Thyroid gland (tissue), 4 donors: ENCODE measurements at regions not wholly inside any gene's neighbourhood (a gene's known extent, or its start where the extent isn't known, plus 50 kb on each side); places are given as distances from the start of the nearest gene placed in this dataset.

Source experiments
- DNase-seq, 2 donors: peaks; one replicate each; pipeline ENCODE4 v3.0.0-alpha.2; 2019
- H3K27ac ChIP-seq, 3 donors: fragments of 200-600 bp; sonication (generic); 1 replicate in 2 of 3; 2 replicates in 1 of 3; pipeline ENCODE4 v1.5.1; 2016 to 2019; ENCODE audit warnings: mild to moderate bottlenecking in 1 of 3, moderate library complexity in 1 of 3
- H3K27me3 ChIP-seq: fragments of 200-600 bp; sonication (generic); one replicate; pipeline ENCODE4 v1.5.1; 2019
- H3K36me3 ChIP-seq, 2 donors: fragments of 200-600 bp; sonication (generic); one replicate each; pipeline ENCODE4 v1.5.1; 2016 to 2019
- H3K4me1 ChIP-seq, 2 donors: fragments of 200-600 bp; sonication (generic); one replicate each; pipeline ENCODE4 v1.5.1; 2017 to 2019
- H3K4me3 ChIP-seq, 3 donors: fragments of 200-600 bp; sonication (generic); replicated peaks in 1 of 3; 1 replicate in 2 of 3; 2 replicates in 1 of 3; pipeline ENCODE4 v1.5.1; 2016; ENCODE audit warnings: mild to moderate bottlenecking in 1 of 3
- H3K9me3 ChIP-seq: fragments of 200-600 bp; sonication (generic); one replicate; pipeline ENCODE4 v1.5.1; 2017
- POLR2A ChIP-seq, 2 donors: fragments of 450-650 bp; IDR thresholded peaks; one replicate each; pipeline ENCODE4 v1.6.1; 2017; ENCODE audit warnings: antibody characterized with exemption in 2 of 2, mild to moderate bottlenecking in 2 of 2, moderate library complexity in 1 of 2
- WGBS, 2 donors: methylation state at CpG; one replicate each; pipeline ENCODE4 v1.1.5; 2017; 5-methylcytosine and 5-hydroxymethylcytosine counted together
- intact Hi-C: fragments of 100-400 bp; cut with DNase I; formaldehyde crosslinking; loops from one replicate; pipeline ENCODE4 v1.15.1; 2023
- TF ChIP-seq, protein P1 (sequence below), 6 experiments: fragments of 200-600 bp in 3 of 6; fragments of 450-650 bp in 3 of 6; sonication (generic) in 3 of 6; IDR thresholded peaks; one replicate each; pipeline ENCODE4 v1.5.1; 2016 to 2019; ENCODE audit warnings: antibody characterized with exemption in 6 of 6, mild to moderate bottlenecking in 2 of 6, inconsistent platforms in 1 of 6, moderate library complexity in 1 of 6

DNA sequence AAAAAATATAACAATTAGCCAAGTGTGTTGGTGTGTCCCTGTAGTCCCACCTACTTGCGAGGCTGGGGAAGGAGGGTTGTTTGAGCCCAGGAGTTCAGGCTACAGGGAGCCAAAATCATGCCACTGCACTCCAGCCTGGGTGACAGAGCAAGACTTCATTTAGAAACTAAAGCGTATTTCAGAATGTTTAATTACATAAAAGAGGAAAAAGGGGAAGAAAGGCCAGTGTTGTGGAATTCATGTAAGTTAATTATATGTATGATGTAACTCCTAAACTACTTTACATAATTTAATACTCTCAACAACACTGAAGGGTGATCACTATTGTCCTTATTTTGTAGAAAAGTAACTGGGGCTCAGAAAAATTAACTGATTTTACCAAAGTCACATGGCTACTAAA, 67.2 kb upstream of the HOPX start:
- Histone ChIP-seq H3K27me3 (no peaks in the 10 kb centered on the region), H3K4me1 (peaks cover 0 to 6% of the 10 kb centered on the region in 2 donors), H3K27ac (no peak overlapping the region), H3K4me3 (no peak overlapping the region), H3K36me3 (no peaks in the 10 kb centered on the region), H3K9me3 (no peaks in the 10 kb centered on the region)
- intact Hi-C loops: no loop called here
- TF ChIP-seq POLR2A (IDR thresholded peaks at IDR 0.05): no peak
- TF ChIP-seq, protein P1, sequence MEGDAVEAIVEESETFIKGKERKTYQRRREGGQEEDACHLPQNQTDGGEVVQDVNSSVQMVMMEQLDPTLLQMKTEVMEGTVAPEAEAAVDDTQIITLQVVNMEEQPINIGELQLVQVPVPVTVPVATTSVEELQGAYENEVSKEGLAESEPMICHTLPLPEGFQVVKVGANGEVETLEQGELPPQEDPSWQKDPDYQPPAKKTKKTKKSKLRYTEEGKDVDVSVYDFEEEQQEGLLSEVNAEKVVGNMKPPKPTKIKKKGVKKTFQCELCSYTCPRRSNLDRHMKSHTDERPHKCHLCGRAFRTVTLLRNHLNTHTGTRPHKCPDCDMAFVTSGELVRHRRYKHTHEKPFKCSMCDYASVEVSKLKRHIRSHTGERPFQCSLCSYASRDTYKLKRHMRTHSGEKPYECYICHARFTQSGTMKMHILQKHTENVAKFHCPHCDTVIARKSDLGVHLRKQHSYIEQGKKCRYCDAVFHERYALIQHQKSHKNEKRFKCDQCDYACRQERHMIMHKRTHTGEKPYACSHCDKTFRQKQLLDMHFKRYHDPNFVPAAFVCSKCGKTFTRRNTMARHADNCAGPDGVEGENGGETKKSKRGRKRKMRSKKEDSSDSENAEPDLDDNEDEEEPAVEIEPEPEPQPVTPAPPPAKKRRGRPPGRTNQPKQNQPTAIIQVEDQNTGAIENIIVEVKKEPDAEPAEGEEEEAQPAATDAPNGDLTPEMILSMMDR (IDR thresholded peaks at IDR 0.05): no peak
- no peak for DNase-seq
- 89 to 94% methylated on average over 2 of the region's 2 CpGs for WGBS, 2 donors

DNA sequence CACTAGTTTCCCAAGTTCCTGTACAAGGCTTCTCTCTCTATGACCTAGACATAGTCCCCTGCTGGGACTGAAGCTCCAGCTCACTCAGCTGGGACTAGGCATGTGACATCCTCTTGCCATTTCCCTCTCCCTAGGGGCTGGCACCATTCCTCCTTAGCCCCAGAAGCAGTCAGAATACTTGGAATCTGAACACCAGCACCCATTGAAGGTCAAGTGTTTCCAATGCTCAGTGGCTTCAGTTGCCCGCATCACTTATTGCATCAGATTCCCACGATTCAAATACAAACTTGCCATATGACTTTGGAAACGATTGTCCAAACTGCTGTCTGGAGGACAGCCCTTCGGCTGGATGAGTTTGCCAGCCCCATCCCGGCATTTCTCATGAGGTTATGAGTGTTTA, 65.5 kb upstream of the HOPX start:
- TF ChIP-seq POLR2A (IDR thresholded peaks at IDR 0.05): no peak
- TF ChIP-seq, protein P1 (IDR thresholded peaks at IDR 0.05): no peak
- WGBS, 2 donors: 71 to 77% methylated on average over 5 of the region's 5 CpGs
- no peak overlapping the region for H3K4me3 ChIP-seq
- no peak overlapping the region for H3K27ac ChIP-seq
- peak in 1 of 2 donors; percentile 53 for DNase-seq
- no peaks in the 10 kb centered on the region for H3K36me3 ChIP-seq
- intact Hi-C loops: no loop called here
- H3K4me1 ChIP-seq: peaks cover 0 to 6% of the 10 kb centered on the region in 2 donors
- H3K27me3 ChIP-seq: no peaks in the 10 kb centered on the region
- no peaks in the 10 kb centered on the region for H3K9me3 ChIP-seq

DNA sequence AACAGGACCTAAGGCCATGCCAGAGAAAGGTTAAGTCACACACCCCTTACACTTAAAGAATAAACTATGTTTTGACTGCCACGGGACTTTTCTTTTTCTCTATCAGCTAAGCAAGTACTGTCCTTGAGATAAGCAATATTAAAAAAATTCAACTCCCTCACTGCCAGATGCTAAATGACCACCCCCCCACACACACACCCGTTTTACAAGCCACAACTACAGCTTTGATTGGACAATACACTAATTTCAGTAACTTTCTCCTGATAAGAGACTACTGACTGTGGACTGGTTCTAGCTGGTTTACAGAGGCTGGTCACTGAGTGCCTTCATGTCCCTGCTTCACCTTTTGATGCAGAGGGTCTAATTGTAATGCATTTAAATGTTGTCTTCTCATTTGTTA, 63.9 kb upstream of the HOPX start:
- DNase-seq: no peak
- TF ChIP-seq, protein P1 (IDR thresholded peaks at IDR 0.05): no peak
- no peak for TF ChIP-seq POLR2A (IDR thresholded peaks at IDR 0.05)
- no peak overlapping the region for H3K27ac ChIP-seq
- intact Hi-C loops: no loop called here
- H3K27me3 ChIP-seq: no peaks in the 10 kb centered on the region
- H3K36me3 ChIP-seq: no peaks in the 10 kb centered on the region
- peaks cover 0 to 6% of the 10 kb centered on the region in 2 donors for H3K4me1 ChIP-seq
- no peaks in the 10 kb centered on the region for H3K9me3 ChIP-seq
- WGBS, 2 donors: 78 to 80% methylated on average over 2 of the region's 2 CpGs
- H3K4me3 ChIP-seq: no peak overlapping the region

DNA sequence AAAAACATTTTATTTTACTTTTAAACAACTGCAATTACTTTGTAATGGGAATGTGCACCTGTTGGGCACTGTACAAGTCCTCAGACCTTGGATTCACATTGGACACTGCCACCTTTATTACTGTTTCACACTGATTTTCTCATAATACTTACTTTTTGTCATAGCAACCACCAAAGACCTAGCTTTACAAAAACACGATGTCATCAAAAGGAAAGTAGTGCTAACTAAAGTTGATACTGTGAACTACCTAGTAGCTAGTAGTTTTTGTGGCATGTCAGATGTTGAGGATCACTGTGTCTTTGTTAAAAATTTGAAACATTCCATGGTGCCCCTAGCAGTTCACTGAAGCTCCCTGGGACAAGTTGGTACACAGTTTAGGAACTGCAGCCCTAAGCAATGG, 62.9 kb upstream of the HOPX start:
- Histone ChIP-seq H3K27ac (no peak overlapping the region), H3K9me3 (no peaks in the 10 kb centered on the region), H3K36me3 (no peaks in the 10 kb centered on the region), H3K27me3 (no peaks in the 10 kb centered on the region), H3K4me3 (no peak overlapping the region), H3K4me1 (peaks cover 0 to 6% of the 10 kb centered on the region in 2 donors)
- DNase-seq: no peak
- TF ChIP-seq, protein P1 (IDR thresholded peaks at IDR 0.05): no peak
- TF ChIP-seq POLR2A (IDR thresholded peaks at IDR 0.05): no peak
- 93 to 94% methylated on average over 1 of the region's 1 CpG for WGBS, 2 donors
- intact Hi-C loops: no loop called here

DNA sequence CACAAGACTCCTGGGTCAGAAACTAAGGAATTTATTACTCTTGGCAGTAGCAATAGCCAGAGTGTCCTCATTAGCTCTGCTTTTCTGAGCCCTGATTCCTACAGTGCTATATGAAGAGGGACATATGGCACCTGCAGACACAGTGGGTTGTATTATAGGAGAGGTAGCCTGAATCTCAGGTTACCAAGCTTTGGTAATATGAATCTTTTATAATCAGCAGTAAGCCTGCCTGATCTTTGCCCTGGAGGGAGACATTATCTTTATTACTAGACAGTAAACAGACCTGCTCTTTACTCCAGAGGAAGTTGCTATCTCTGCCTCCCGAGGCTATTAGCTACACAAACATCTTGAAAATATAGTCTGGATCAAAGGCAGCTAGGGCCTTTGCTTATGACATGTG, 62.5 kb upstream of the HOPX start:
- no peaks in the 10 kb centered on the region for H3K9me3 ChIP-seq
- H3K36me3 ChIP-seq: no peaks in the 10 kb centered on the region
- H3K4me1 ChIP-seq: peaks cover 0 to 8% of the 10 kb centered on the region in 2 donors
- H3K27ac ChIP-seq: no peak overlapping the region
- DNase-seq: no peak
- 28 to 70% methylated on average over 1 of the region's 1 CpG for WGBS, 2 donors
- H3K27me3 ChIP-seq: no peaks in the 10 kb centered on the region
- intact Hi-C loops: no loop called here
- TF ChIP-seq, protein P1 (IDR thresholded peaks at IDR 0.05): no peak
- TF ChIP-seq POLR2A (IDR thresholded peaks at IDR 0.05): no peak
- H3K4me3 ChIP-seq: no peak overlapping the region
